ENCODE measurements at regions not wholly inside any gene's neighbourhood (a gene's known extent, or its start where the extent isn't known, plus 50 kb on each side); places are given as distances from the start of the nearest gene placed in this dataset.

DNA sequence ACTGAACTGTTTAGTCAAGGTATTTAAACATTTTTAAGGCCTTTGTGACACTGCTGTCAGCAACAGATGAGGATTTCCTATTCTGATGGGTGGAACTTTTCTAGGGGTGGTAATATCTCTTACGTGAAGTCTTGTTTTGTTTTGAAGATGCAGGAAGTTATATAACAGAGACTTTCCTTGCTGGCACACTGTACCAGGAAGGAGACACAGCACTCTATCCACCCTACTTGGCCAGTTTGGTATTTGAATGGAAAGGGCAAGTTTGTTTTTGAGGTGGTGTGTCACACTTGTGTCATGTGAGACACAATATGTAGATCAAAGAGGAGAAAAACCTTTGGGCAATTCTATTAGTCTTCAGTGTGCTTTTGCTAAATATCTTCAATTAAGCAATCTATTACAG lies 51.6 kb upstream of the SRP54 start:
- peak in 12 of 14 experiments; percentile 2 to 91 (median 44) for DNase-seq
- peak overlapping the region; percentile 26 for H3K4me3 Mint-ChIP-seq
- TF ChIP-seq, protein P1, sequence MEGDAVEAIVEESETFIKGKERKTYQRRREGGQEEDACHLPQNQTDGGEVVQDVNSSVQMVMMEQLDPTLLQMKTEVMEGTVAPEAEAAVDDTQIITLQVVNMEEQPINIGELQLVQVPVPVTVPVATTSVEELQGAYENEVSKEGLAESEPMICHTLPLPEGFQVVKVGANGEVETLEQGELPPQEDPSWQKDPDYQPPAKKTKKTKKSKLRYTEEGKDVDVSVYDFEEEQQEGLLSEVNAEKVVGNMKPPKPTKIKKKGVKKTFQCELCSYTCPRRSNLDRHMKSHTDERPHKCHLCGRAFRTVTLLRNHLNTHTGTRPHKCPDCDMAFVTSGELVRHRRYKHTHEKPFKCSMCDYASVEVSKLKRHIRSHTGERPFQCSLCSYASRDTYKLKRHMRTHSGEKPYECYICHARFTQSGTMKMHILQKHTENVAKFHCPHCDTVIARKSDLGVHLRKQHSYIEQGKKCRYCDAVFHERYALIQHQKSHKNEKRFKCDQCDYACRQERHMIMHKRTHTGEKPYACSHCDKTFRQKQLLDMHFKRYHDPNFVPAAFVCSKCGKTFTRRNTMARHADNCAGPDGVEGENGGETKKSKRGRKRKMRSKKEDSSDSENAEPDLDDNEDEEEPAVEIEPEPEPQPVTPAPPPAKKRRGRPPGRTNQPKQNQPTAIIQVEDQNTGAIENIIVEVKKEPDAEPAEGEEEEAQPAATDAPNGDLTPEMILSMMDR (IDR thresholded peaks at IDR 0.05), result no peak
- no peaks in the 10 kb centered on the region for H3K9me3 Mint-ChIP-seq
- H3K36me3 ChIP-seq (ENCODE audit: insufficient read depth, low read length), result no peaks in the 10 kb centered on the region
- POLR2A ChIA-PET, result interaction anchor here (0.6 to 1.9 kb wide), 18 partner anchors 10 to 895 kb away, joined by 3 to 80 read pairs (median 4); partner anchors contain the start of genes BAZ1A, BRMS1L, CFL2 and FAM177A1
- peak overlapping the region; percentile 17 for H3K4me3 ChIP-seq (ENCODE audit: low read length)
- ATAC-seq (ENCODE audit: poor library complexity), result peak; percentile 91
- CTCF ChIA-PET, result interaction anchor here (1.0 kb wide), 2 partner anchors 11 to 51 kb away, joined by 3 to 4 read pairs; partner anchors contain the start of gene SRP54
- H3K27me3 ChIP-seq (ENCODE audit: control insufficient read depth in 1 of 2, insufficient read depth in 2 of 2, low read length in 2 of 2), result no peaks in the 10 kb centered on the region
- peak overlapping the region; percentile 90 for H3K27ac Mint-ChIP-seq
- H3K4me1 ChIP-seq (ENCODE audit: insufficient read depth, low read length), result peaks cover 24% of the 10 kb centered on the region
- peak overlapping the region; percentile 80 to 93 for H3K27ac ChIP-seq (ENCODE audit: low read depth in 1 of 2, low read length in 2 of 2)
- intact Hi-C loops (cut with DNase I, micrococcal nuclease), result loop anchor here (1.0 to 5.0 kb wide), 3 partner anchors 51 to 115 kb away; partner anchors contain the start of genes FAM177A1 (in 1 of the 2) and SRP54 (in 1 of the 2)
- H3K27me3 Mint-ChIP-seq, result no peaks in the 10 kb centered on the region
- peaks cover 9% of the 10 kb centered on the region for H3K36me3 Mint-ChIP-seq (ENCODE audit: low read depth)
- H3K9me3 ChIP-seq (ENCODE audit: control insufficient read depth in 1 of 2, insufficient read depth in 1 of 2, low read length in 2 of 2), result no peaks in the 10 kb centered on the region
- H3K4me1 Mint-ChIP-seq (ENCODE audit: low read depth), result peaks cover 37% of the 10 kb centered on the region

DNA sequence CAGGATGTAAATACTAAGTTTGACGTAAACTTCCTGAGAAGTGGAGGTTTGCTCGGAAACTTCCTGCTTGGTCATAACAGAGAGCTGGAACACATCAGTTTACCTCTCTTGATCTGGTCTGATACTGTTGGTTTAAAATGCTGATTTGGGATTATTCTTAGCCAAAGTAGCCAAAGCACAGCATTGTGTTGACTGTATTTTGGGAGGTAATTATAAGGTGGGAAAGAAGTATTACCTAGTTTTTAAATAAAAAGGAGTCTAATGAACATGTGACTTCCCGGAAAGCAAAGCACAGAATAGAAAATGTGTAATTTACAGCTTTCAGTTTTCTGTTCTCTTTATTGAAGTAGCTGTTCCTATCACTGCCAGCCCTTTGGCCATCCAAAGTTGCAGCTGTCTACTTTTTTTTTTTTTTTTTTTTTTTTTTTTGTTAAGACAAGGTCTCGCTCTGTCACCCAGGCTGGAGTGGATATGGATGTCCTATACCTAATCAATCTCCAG lies 52.2 kb upstream of the SRP54 start:
- DNase-seq, result peak in 6 of 14 experiments; percentile 12 to 85 (median 47)
- peak overlapping the region; percentile 17 for H3K4me3 ChIP-seq (ENCODE audit: low read length)

DNA sequence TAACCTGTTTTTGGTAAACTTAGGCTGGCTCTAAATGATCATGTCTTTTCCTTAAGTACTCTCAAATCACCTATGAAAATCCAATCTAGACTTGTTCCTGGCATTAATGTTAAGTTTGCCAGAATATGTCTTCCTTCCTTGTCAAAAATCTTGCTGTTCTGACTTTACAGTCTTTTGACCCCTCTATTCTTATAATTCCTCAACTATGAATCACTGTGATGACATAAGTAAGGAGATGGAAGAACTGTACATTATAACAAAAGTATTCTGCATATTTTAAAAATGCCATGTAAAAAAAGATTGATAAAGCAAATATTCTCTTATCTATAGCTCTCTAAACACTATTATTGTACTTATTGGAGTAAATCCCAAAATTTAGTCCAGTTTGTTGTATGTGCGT lies 51.4 kb upstream of the BAZ1A start:
- no peak overlapping the region for H3K4me3 ChIP-seq (ENCODE audit: low read length)

More for the DNA sequence above, 52.2 kb upstream of the SRP54 start:
- H3K9me3 Mint-ChIP-seq, result no peaks in the 10 kb centered on the region
- POLR2A ChIA-PET, result interaction anchor here (0.6 to 1.9 kb wide), 20 partner anchors 11 to 895 kb away, joined by 3 to 80 read pairs (median 4); partner anchors contain the start of genes BAZ1A, BRMS1L, CFL2 and FAM177A1
- Histone ChIP-seq H3K27me3 (ENCODE audit: control insufficient read depth in 1 of 2, insufficient read depth in 2 of 2, low read length in 2 of 2) (no peaks in the 10 kb centered on the region), H3K27ac (ENCODE audit: low read depth in 1 of 2, low read length in 2 of 2) (peak overlapping the region; percentile 80 to 93), H3K9me3 (ENCODE audit: control insufficient read depth in 1 of 2, insufficient read depth in 1 of 2, low read length in 2 of 2) (no peaks in the 10 kb centered on the region), H3K36me3 (ENCODE audit: insufficient read depth, low read length) (no peaks in the 10 kb centered on the region), H3K4me1 (ENCODE audit: insufficient read depth, low read length) (peaks cover 24% of the 10 kb centered on the region)
- CTCF ChIA-PET, result interaction anchor here (0.6 to 1.0 kb wide), 4 partner anchors 12 to 62 kb away, joined by 3 to 4 read pairs (median 3); partner anchors contain the start of gene SRP54
- H3K4me3 Mint-ChIP-seq, result peak overlapping the region; percentile 70
- H3K36me3 Mint-ChIP-seq (ENCODE audit: low read depth), result peaks cover 9% of the 10 kb centered on the region
- H3K27ac Mint-ChIP-seq, result peak overlapping the region; percentile 90
- TF ChIP-seq, protein P1 (IDR thresholded peaks at IDR 0.05), result no peak
- intact Hi-C loops (cut with DNase I, micrococcal nuclease), result loop anchor here (1.0 to 5.0 kb wide), 4 partner anchors 52 to 116 kb away; partner anchors contain the start of genes FAM177A1 (in 1 of the 2) and SRP54 (in 1 of the 2)
- no peaks in the 10 kb centered on the region for H3K27me3 Mint-ChIP-seq
- peak; percentile 50 for ATAC-seq (ENCODE audit: poor library complexity)
- peaks cover 37% of the 10 kb centered on the region for H3K4me1 Mint-ChIP-seq (ENCODE audit: low read depth)

More for the DNA sequence above, 51.4 kb upstream of the BAZ1A start:
- intact Hi-C loops (cut with DNase I, micrococcal nuclease), result no loop called here
- DNase-seq, result no peak
- TF ChIP-seq, protein P1 (IDR thresholded peaks at IDR 0.05), result no peak
- peak overlapping the region; percentile 4 for H3K27ac Mint-ChIP-seq
- H3K9me3 Mint-ChIP-seq, result no peaks in the 10 kb centered on the region
- Histone ChIP-seq H3K27me3 (ENCODE audit: control insufficient read depth in 1 of 2, insufficient read depth in 2 of 2, low read length in 2 of 2) (no peaks in the 10 kb centered on the region), H3K36me3 (ENCODE audit: insufficient read depth, low read length) (no peaks in the 10 kb centered on the region), H3K9me3 (ENCODE audit: control insufficient read depth in 1 of 2, insufficient read depth in 1 of 2, low read length in 2 of 2) (no peaks in the 10 kb centered on the region), H3K4me1 (ENCODE audit: insufficient read depth, low read length) (peaks cover 20% of the 10 kb centered on the region), H3K27ac (ENCODE audit: low read depth in 1 of 2, low read length in 2 of 2) (no peak overlapping the region)
- H3K36me3 Mint-ChIP-seq (ENCODE audit: low read depth), result peaks cover 9% of the 10 kb centered on the region
- no peaks in the 10 kb centered on the region for H3K27me3 Mint-ChIP-seq
- no peak overlapping the region for H3K4me3 Mint-ChIP-seq
- H3K4me1 Mint-ChIP-seq (ENCODE audit: low read depth), result peaks cover 31% of the 10 kb centered on the region
- ChIA-PET CTCF (no interaction called here), POLR2A (no interaction called here)
- ATAC-seq (ENCODE audit: poor library complexity), result no peak
